Activated CD4-positive, alpha-beta T cell treated with anti-CD3 and anti-CD28 coated beads for 36 hours (primary cell): ENCODE measurements at regions not wholly inside any gene's neighbourhood (a gene's known extent, or its start where the extent isn't known, plus 50 kb on each side); places are given as distances from the start of the nearest gene placed in this dataset.

ENCODE experiments used
- ATAC-seq: fragments of 200-7000 bp; cut with Tn5 transposase; one replicate; pipeline ENCODE4 v1.10.0; 2021; ENCODE audit warnings: mild to moderate bottlenecking, moderate library complexity
- CTCF ChIA-PET: fragments of 350-600 bp; sonication (Branson Sonifier 250); formaldehyde crosslinking; loops from one replicate; lab custom pipeline; 2021; ENCODE audit warnings: antibody characterized with exemption; lab: Charles Lee
- POLR2A ChIA-PET: fragments of 350-600 bp; sonication (Branson Sonifier 250); formaldehyde crosslinking; loops from one replicate; lab custom pipeline; 2021; ENCODE audit warnings: antibody characterized with exemption, inconsistent platforms; lab: Charles Lee
- DNase-seq: peaks from one replicate; pipeline ENCODE4 v3.0.0-alpha.2; 2020
- H3K27ac Mint-ChIP-seq: one replicate; pipeline ENCODE4 v1.8.0; 2021; ENCODE audit warnings: mixed read lengths
- H3K27me3 Mint-ChIP-seq: one replicate; pipeline ENCODE4 v1.8.0; 2021; ENCODE audit warnings: mixed read lengths
- H3K36me3 Mint-ChIP-seq: one replicate; pipeline ENCODE4 v1.8.0; 2021; ENCODE audit warnings: low read depth, mixed read lengths
- H3K4me1 Mint-ChIP-seq: one replicate; pipeline ENCODE4 v1.8.0; 2021; ENCODE audit warnings: mixed read lengths
- H3K4me3 Mint-ChIP-seq: one replicate; pipeline ENCODE4 v1.8.0; 2021; ENCODE audit warnings: mild to moderate bottlenecking, moderate library complexity, mixed read lengths
- H3K9me3 Mint-ChIP-seq: one replicate; pipeline ENCODE4 v1.8.0; 2021; ENCODE audit warnings: low read depth, mixed read lengths
- intact Hi-C, 2 experiments: fragments of 100-400 bp; cut with DNase I in 1 of 2; cut with micrococcal nuclease in 1 of 2; formaldehyde crosslinking; loops; one replicate each; pipeline versions ENCODE4 v1.14.2 to v1.15.1; 2022 to 2024; cut with DNase I, micrococcal nuclease

GRCh38 chr4:14359991-14360390, 642.3 kb upstream of the CPEB2 start:
- Mint-ChIP-seq H3K27me3 (no peaks in the 10 kb centered on the region), H3K27ac (no peak overlapping the region), H3K4me1 (no peaks in the 10 kb centered on the region), H3K9me3 (no peaks in the 10 kb centered on the region), H3K4me3 (no peak overlapping the region), H3K36me3 (no peaks in the 10 kb centered on the region)
- DNase-seq (no peak), ATAC-seq (no peak)
- intact Hi-C loops: no loop called here
- ChIA-PET POLR2A (no interaction called here), CTCF (no interaction called here)

- intact Hi-C loops: no loop called here
- Mint-ChIP-seq H3K36me3 (no peaks in the 10 kb centered on the region), H3K4me3 (no peak overlapping the region), H3K4me1 (no peaks in the 10 kb centered on the region), H3K27me3 (no peaks in the 10 kb centered on the region), H3K27ac (no peak overlapping the region), H3K9me3 (no peaks in the 10 kb centered on the region)
- CTCF ChIA-PET: no interaction called here
- ATAC-seq (no peak), DNase-seq (no peak)
- POLR2A ChIA-PET: no interaction called here
These were observed 641.2 kb upstream of the CPEB2 start for GRCh38 chr4:14361084-14361483.

- Mint-ChIP-seq H3K4me1 (no peaks in the 10 kb centered on the region), H3K36me3 (no peaks in the 10 kb centered on the region), H3K9me3 (no peaks in the 10 kb centered on the region), H3K27ac (no peak overlapping the region), H3K27me3 (no peaks in the 10 kb centered on the region), H3K4me3 (no peak overlapping the region)
- intact Hi-C loops: no loop called here
- ATAC-seq (no peak), DNase-seq (no peak)
- CTCF ChIA-PET: no interaction called here
- POLR2A ChIA-PET: no interaction called here
These were observed 639.9 kb upstream of the CPEB2 start for GRCh38 chr4:14362385-14362784.

GRCh38 chr4:14364953-14365536, 637.2 kb upstream of the CPEB2 start:
- Mint-ChIP-seq H3K36me3 (no peaks in the 10 kb centered on the region), H3K27ac (no peak overlapping the region), H3K4me3 (no peak overlapping the region), H3K4me1 (no peaks in the 10 kb centered on the region), H3K9me3 (no peaks in the 10 kb centered on the region), H3K27me3 (no peaks in the 10 kb centered on the region)
- intact Hi-C loops: no loop called here
- DNase-seq: no peak
- ChIA-PET CTCF (interaction anchor here (0.6 to 0.9 kb wide), 2 partner anchors 31 to 82 kb away, joined by 3 to 4 read pairs; no protein-coding TSS in a partner anchor), POLR2A (no interaction called here)
- ATAC-seq: no peak

GRCh38 chr4:14368391-14368790, 633.9 kb upstream of the CPEB2 start:
- Mint-ChIP-seq H3K9me3 (no peaks in the 10 kb centered on the region), H3K27ac (no peak overlapping the region), H3K4me1 (no peaks in the 10 kb centered on the region), H3K36me3 (no peaks in the 10 kb centered on the region), H3K27me3 (no peaks in the 10 kb centered on the region), H3K4me3 (no peak overlapping the region)
- no peak for DNase-seq
- ChIA-PET POLR2A (no interaction called here), CTCF (no interaction called here)
- intact Hi-C loops: no loop called here
- ATAC-seq: no peak

GRCh38 chr4:14371131-14371530, 631.1 kb upstream of the CPEB2 start:
- Mint-ChIP-seq H3K4me1 (no peaks in the 10 kb centered on the region), H3K36me3 (no peaks in the 10 kb centered on the region), H3K9me3 (no peaks in the 10 kb centered on the region)

GRCh38 chr4:14375816-14376215, 626.5 kb upstream of the CPEB2 start:
- Mint-ChIP-seq H3K4me1 (no peaks in the 10 kb centered on the region), H3K4me3 (no peak overlapping the region), H3K36me3 (no peaks in the 10 kb centered on the region), H3K27me3 (no peaks in the 10 kb centered on the region), H3K27ac (no peak overlapping the region), H3K9me3 (peaks cover 2% of the 10 kb centered on the region)
- ATAC-seq: no peak
- peak; percentile 4 for DNase-seq
- ChIA-PET POLR2A (no interaction called here), CTCF (no interaction called here)
- intact Hi-C loops: no loop called here

More at GRCh38 chr4:14371131-14371530, 631.1 kb upstream of the CPEB2 start:
- intact Hi-C loops: no loop called here
- no peak for DNase-seq
- POLR2A ChIA-PET: no interaction called here
- no peaks in the 10 kb centered on the region for H3K27me3 Mint-ChIP-seq
- CTCF ChIA-PET: no interaction called here
- H3K27ac Mint-ChIP-seq: no peak overlapping the region
- ATAC-seq: no peak
- H3K4me3 Mint-ChIP-seq: no peak overlapping the region

- no peak for DNase-seq
- POLR2A ChIA-PET: no interaction called here
- peaks cover 2% of the 10 kb centered on the region for H3K9me3 Mint-ChIP-seq
These were observed 623.1 kb upstream of the CPEB2 start for GRCh38 chr4:14379183-14379582.

GRCh38 chr4:14383652-14384051, 618.6 kb upstream of the CPEB2 start:
- no peak for ATAC-seq
- CTCF ChIA-PET: no interaction called here

More at GRCh38 chr4:14379183-14379582, 623.1 kb upstream of the CPEB2 start:
- no peak overlapping the region for H3K4me3 Mint-ChIP-seq
- no peaks in the 10 kb centered on the region for H3K36me3 Mint-ChIP-seq
- intact Hi-C loops: no loop called here
- CTCF ChIA-PET: no interaction called here
- H3K27ac Mint-ChIP-seq: no peak overlapping the region
- no peaks in the 10 kb centered on the region for H3K27me3 Mint-ChIP-seq
- H3K4me1 Mint-ChIP-seq: no peaks in the 10 kb centered on the region
- no peak for ATAC-seq

GRCh38 chr4:14384824-14385223, 617.5 kb upstream of the CPEB2 start:
- POLR2A ChIA-PET: no interaction called here
- H3K9me3 Mint-ChIP-seq: no peaks in the 10 kb centered on the region
- no peak overlapping the region for H3K27ac Mint-ChIP-seq
- ATAC-seq (no peak), DNase-seq (no peak)
- CTCF ChIA-PET: no interaction called here
- peaks cover 7% of the 10 kb centered on the region for H3K27me3 Mint-ChIP-seq
- no peaks in the 10 kb centered on the region for H3K4me1 Mint-ChIP-seq
- H3K36me3 Mint-ChIP-seq: no peaks in the 10 kb centered on the region
- H3K4me3 Mint-ChIP-seq: no peak overlapping the region
- intact Hi-C loops: no loop called here

More at GRCh38 chr4:14383652-14384051, 618.6 kb upstream of the CPEB2 start:
- H3K27ac Mint-ChIP-seq: no peak overlapping the region
- H3K36me3 Mint-ChIP-seq: no peaks in the 10 kb centered on the region
- H3K4me1 Mint-ChIP-seq: no peaks in the 10 kb centered on the region
- intact Hi-C loops: no loop called here
- no peak for DNase-seq
- H3K27me3 Mint-ChIP-seq: peaks cover 5% of the 10 kb centered on the region
- POLR2A ChIA-PET: no interaction called here
- H3K9me3 Mint-ChIP-seq: peaks cover 2% of the 10 kb centered on the region
- H3K4me3 Mint-ChIP-seq: no peak overlapping the region

GRCh38 chr4:14386196-14386595, 616.1 kb upstream of the CPEB2 start:
- DNase-seq (no peak), ATAC-seq (no peak)
- no peak overlapping the region for H3K27ac Mint-ChIP-seq
- no peak overlapping the region for H3K4me3 Mint-ChIP-seq
- H3K9me3 Mint-ChIP-seq: no peaks in the 10 kb centered on the region
- H3K36me3 Mint-ChIP-seq: no peaks in the 10 kb centered on the region
- ChIA-PET POLR2A (no interaction called here), CTCF (no interaction called here)
- intact Hi-C loops: no loop called here
- H3K27me3 Mint-ChIP-seq: peaks cover 8% of the 10 kb centered on the region
- no peaks in the 10 kb centered on the region for H3K4me1 Mint-ChIP-seq

- Mint-ChIP-seq H3K27me3 (peaks cover 8% of the 10 kb centered on the region), H3K36me3 (no peaks in the 10 kb centered on the region), H3K27ac (no peak overlapping the region), H3K4me1 (no peaks in the 10 kb centered on the region), H3K9me3 (no peaks in the 10 kb centered on the region), H3K4me3 (no peak overlapping the region)
- DNase-seq: no peak
- ChIA-PET CTCF (no interaction called here), POLR2A (no interaction called here)
- intact Hi-C loops: no loop called here
- ATAC-seq: no peak
These were observed 614.6 kb upstream of the CPEB2 start for GRCh38 chr4:14387647-14388046.
